ENCODE measurements at regions not wholly inside any gene's neighbourhood (a gene's known extent, or its start where the extent isn't known, plus 50 kb on each side); places are given as distances from the start of the nearest gene placed in this dataset.

GRCh38 chr1:37161171-37161570 is 126.9 kb upstream of the GRIK3 start:
- TF ChIP-seq CTCF (IDR thresholded peaks at IDR 0.05; ENCODE audit: low read length) (no peak), EZH2 (optimal IDR thresholded peaks at IDR 0.05; ENCODE audit: low read depth, low read length) (no peak)

Data from MM.1S (cell line).